ENCODE measurements at regions not wholly inside any gene's neighbourhood (a gene's known extent, or its start where the extent isn't known, plus 50 kb on each side); places are given as distances from the start of the nearest gene placed in this dataset.
"Not testable (repeated sequence)": the region's sequence is repeated elsewhere in the genome, so short reads cannot be mapped to it uniquely, and the experiment has no call there.

DNA sequence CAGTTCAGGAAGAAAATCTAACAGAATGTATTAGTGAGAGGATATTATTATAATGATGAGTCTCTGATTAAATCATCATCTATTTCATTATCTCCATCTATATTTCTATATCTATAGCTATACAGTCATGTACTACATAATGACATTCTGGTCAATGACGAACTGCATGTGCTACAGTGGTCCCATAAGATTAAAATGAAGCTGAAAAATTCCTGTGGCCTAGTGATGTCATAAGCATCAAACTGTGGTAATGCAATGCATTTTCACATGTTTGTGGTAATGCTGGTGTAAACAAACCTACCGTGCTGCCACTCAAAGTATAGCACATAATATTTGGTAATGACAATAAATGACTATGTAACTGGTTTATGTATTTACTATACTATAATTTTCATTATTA, 1127.9 kb upstream of the CHAC2 start:
- DNase-seq, result no peak

DNA sequence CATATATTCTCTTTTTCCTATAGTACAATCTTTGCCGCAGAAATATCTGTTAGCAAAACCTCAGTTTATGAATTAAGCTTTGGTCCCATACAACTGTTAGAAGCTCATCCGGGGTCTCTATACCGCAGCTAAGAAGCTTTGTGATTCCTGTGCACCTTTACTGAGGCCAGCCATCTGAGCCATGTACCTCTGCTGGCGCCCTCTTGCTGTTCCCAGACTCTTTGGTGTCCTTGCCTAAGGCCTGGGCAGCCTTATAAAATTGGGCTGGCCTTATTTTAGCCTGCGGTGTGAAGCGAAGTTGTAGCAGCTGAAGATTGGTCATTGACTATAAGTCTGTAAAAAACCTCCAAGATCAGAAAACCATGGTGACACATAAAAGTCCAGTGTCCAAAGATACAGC, 1135.1 kb upstream of the CHAC2 start:
- DNase-seq, result no peak

DNA sequence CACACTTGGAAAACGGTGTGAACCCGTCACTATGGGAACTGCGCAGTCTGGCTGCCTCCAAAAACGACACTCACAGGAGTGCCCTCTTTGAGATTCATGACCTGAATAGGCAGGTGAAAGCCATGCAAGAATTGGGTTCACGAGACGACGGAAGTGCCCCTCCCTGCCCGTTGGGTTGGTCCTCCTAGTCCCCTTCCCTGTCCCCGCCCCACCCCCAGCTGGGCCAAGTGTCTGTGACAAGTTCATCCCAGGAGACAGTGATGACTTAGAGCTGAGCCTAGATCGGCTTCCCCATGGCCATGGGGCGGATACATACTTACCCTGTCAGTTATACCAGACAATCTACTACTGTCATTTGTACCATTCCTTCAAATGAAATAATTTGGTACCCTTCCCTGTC, 1137.7 kb upstream of the CHAC2 start:
- DNase-seq, result no peak

DNA sequence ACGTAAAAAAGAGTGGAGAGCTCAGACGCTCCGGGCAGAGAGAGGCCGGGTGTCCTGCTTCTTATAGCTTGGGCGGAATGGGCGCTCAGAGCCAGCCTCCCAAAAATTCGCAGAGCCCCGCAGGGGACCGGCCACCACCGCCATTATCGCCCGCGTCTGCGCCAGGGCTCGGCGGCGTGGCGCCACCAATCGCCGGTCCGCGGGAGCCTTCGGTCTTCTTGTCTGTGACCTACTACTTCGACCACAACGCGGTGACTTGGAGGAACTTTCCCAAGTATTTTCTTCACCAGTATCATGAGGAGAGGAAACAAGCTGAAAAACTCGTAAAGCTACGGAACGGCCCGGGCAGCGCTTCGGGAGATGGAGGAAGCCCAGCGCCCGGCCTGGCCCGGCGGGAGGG, 1138.1 kb upstream of the CHAC2 start:
- DNase-seq, result no peak

DNA sequence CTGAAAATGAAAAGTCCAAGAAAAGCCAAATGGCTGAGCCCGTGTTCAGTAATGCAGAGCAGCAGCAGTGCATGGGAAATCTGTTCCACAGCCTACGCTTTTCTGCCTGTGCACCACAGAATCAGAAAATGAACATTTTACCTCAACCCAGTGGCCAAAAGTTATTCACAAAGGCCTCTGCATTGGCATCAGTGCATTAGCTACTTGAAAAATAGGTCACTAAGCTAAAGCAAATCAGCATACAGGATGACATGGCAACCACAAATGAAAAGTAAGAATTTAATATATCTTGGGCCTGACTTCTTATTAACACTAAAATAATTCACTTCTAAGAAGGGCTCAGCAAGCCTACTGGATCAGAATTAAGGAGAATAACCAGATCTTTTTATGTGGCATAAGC, 1145.3 kb upstream of the CHAC2 start:
- DNase-seq, result no peak

DNA sequence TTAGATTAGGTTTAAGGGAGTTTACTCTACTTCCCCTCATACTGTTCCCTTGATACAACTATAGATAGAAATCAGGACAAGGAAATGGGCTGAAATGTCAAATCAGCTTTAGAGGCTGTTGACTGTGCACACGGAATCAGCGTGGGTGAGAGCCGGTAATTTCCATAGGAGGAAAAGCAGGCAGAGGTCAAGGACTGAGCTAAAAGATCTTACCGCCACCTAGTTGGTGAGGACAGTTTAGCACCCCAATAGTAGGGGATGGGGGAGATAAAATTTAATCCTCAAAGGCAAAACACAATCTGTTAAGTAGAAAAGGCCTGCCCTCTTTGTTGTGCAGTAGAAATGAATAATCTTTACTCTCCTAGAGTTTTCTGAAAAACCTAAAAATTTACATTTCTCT, 1154.5 kb upstream of the CHAC2 start:
- DNase-seq, result no peak

DNA sequence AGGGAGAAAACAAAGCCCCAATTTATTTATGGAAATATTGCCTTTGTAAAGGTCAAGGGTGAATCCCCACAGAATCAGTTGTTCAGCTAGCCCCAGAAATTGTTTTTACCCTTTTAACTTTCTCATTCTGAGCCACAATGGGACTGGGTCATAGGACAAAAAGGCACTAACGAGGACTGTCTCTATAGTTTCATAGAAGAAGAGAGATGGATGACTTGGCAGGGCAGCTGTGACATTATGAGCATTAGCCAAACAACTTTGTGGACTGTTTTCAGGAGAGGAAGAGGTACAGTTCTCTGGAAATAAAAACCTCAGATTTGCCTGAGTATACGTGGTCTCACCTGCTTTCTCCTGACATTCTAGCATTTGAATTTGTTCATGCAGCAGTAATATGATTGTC, 1155.8 kb upstream of the CHAC2 start:
- no peak for DNase-seq

DNA sequence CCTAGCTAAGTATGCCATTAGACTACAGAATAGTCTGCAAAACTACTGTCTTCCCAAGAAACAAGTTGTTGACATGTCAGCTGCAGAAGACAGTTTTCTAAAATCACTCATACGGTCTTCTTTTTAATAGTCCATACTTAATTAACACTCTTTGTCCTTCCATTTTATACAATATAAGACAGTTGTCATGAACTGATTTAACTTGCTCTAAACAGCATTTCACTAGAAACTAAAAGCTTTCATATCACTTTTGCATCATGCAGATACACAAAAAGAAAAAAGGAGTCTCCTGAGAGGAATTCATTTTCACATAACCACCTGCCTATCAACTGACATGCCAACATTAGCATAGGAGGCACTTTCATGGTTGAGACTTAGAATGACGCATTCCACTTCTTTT, 1159.6 kb upstream of the CHAC2 start:
- DNase-seq, result no peak

DNA sequence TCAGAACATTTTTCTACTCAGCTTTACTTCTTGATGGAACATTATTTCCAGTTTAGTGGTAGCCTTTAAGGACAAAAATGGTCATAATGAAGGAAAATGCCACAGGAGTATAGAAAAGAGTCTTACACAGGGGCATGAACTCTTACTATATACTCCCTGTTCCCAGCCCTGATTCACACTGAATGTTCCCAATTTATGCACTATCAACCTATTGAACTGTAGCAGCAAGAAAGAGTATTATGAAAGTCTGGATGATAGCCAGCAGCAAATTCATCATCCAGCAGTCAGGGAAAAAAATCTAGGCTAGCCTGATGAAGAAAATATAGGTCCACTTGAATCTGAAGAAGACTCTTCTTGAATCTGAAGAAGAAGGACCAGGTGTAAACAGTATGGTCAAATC, 1170.3 kb upstream of the CHAC2 start:
- no peak for DNase-seq

DNA sequence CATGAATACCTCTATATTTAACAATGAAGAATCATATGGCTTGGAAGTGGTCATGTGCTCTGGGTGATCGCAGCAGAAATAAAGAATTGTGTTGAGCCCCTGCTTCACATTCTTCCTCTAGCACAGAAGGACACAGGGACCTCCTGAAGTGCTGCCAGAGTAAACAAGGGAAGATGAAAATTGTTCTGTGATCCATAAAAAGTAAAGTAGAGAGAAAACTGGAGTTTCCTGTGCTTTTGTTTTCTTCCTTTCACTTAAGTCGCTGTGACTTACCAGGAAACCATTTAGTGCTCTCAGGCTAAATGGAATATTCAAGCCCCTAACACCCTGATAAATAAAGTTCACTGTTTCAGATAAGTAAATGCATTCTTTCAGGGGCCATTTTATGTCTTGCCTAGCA, 1173.6 kb upstream of the CHAC2 start:
- no peak for DNase-seq

DNA sequence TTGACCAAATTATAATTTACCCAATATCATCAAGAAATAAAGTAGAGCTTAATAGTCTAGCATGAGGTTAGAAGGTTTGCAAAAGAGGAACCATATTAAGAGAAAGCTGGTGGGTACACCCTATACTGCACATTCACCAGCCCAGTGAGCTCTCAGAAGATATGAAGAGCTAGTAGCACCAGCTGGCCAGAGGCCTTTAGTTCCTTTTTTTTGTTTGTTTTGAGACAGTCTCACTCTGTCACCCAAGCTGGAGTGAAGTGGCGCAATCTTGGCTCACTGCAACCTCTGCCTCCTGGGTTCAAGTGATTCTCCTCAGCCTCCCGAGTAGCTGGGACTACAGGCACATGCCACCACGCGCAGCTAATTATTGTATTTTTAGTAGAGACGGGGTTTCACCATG, 1183.5 kb upstream of the CHAC2 start:
- not testable (repeated sequence) for DNase-seq

DNA sequence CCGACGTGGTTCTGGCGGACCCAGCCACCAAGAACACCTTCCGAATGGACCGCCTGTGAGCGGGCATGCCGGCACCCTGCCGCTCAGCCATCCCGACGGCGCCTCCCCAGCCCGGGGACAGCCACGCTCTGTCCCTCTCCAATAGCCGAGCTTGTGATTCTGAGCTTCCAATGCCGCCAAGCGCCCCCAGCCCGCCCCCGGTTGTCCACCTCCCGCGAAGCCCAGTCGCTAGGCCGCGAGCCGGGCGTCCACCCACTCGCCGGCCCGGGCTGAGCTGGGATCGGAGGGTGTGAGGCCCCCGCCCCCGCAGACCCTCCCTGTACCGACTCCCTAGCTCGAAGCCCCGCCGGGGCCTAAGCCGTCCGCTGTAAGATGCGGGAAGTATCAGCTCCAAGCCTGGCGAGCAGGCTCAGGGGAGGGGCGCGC, 1195.1 kb upstream of the CHAC2 start:
- DNase-seq, result no peak

DNA sequence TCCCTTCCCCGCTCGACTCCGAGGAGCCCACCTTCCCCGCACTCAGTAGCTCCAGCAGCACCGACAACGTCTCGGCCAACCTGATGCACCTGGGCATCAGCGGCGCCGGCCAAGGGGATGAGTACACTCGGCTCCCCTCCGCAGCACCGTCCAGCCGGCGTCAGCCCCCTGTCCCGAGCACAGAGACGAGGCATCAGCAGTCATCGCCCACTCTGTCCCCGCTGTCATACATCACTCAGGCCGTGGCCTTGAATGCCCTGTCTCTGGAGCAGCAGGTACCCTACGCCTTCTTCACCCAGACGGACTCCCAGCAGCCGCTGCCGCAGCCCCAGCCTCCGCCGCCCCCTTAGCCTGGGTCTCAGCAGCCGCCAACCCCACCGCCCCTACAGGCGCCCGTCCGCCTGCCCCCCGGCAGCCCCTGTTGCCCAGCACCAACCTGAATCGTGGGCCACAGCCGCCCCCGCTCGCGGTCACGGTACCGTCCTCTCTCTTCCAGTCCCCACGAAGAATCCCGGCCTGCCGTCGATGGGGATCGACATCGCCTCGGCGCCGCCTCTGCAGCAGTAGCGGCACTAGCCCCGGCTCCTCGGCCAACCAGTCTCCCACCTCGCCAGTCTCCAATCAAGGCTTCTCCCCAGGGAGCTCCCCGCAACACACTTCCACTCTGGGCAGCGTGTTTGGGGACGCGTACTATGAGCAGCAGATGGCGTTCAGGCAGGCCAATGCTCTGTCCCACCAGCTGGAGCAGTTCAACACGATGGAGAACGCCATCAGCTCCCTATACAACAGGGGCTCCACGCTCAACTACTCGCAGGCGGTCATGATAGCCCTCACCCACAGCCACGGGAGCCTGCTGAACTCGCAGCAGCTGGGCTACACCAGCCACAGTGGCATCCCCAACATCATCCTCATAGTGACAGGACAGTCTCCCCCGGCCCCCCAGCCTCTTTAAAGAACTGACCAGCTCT, 1195.9 kb upstream of the CHAC2 start:
- no peak for DNase-seq

DNA sequence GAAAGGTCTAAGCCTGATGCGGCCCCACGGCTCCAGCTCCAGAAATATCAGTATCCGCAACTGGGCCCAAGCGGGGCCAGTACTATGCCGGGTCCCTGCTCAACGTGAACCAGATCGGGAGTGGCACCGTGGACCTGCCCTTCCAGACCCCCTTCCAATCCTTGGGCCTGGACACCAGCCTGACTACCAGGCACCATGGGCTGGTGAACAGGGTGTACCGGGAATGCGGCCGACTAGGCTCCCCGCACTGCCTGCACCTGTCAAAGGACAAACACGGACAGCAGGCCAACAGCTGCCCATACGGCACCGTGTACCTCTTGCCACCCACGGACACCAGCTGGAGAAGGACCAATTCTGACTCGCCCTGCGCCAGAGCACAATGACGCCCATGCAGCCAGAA, 1196.9 kb upstream of the CHAC2 start:
- no peak for DNase-seq

DNA sequence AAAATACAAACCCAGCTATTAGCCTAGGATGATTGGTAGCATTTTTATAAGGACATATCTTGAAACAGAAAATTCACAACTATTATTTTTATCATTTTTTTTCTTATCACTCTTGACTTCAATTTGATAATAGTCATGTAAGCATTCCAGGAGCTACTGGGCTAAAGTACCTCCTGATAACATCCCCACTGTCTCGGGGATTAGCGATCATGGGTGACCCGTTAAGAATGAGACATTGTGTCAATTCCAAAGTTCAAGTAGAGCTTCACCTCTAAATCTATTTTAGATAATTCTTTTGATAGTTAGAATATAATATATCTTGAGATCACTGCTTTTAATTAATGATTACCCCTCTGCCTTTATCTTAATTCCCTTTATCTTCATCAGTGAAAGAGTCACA, 1204.5 kb upstream of the CHAC2 start:
- DNase-seq, result no peak

DNA sequence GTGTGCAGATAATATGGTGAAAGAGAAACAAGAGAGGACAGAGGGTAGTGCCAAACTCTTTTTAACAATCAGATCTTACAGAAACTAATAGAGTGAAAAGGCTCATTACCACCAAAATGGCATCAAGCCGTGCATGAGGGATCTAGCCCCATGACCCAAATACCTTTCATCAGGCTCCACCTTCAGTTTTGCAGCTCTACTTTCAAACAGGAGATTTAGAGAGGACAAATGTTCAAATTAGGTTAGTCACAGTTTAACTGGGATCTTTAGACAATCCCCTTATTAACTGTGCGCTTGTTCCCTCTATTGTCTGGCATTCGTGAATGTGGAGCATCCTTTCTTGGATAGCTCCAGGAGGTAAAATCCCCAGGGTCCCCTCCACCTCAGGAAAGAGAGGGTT, 1209.3 kb upstream of the CHAC2 start:
- DNase-seq, result no peak

DNA sequence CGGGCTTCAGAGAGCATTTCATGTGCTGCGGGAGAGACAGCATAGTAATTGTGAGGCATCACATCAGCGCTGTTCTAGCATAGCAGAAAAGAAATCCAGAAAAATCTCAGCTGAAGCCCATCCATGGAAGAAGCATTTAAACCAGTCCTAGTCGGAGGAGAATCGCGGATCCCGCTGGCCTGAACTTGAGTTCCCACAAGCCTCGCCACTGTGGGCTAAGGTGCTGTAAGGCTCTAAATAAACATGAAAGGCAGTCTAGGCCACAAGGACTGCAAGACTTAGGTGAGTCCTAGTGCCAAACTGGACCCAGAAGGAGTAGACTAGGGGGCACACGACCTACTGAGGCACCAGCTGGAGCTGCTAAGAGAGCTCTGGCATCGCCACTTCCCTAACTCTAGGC, 1225.3 kb upstream of the CHAC2 start:
- no peak for DNase-seq

DNA sequence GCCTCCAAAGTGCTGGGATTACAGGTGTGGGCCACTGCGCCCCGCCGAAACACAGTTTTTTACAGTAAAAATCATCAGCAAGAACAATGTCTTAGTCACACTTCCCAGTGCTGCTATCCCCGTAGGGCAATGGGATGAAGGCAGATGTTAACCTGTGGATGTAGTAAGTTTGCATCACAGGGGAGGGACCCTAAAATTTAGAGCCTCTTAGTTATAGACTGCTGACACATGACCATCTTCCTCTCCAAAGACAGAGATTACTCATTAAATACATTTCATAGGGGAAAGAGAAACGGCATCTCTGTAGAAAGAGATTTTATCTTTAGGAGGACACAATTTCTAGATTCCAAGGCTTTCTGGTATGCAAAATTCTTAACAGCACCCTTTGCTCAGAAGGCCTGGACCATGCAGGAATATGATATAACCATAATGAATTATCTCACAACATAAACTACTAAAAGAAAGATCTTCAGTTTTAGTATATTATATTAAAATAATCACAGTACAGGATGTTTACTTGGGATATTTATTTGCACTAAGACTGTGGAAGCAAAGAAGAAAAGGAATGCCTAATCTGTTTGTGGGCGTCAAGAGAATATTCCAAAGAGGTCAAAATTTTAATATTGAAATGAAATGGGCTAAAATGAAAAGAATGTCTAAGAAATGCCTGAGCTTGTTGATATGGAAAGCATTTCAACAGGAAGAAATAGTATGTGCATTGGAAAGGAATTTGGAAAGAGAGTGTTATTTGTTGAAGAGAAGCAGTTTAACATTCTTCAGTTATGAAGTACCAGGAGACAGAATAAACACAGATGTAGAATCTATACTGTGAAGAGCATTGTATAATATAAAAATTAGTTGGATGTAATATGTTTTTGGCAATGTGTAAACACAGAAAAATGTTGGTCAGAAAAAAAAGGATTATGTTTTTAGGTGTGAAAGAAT, 1228.3 kb upstream of the CHAC2 start:
- DNase-seq, result no peak

DNA sequence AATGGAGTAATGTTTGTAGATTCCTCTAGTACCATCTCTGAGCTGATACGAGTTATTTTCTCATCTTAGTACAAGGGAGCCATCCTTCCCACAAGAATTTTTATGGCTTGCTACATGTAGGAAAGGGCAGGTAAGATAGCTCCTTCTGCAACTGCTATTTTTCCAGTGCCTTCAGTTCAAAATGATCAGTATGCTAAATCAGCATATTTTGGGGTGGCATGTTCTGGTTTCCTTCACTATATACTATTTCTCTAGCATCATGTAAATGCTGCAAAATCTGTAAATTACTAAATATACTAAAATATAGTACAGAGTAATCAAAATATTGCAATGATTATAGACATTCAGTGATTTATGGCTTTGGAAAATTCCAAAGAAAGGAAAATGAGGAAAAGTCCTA, 1230.0 kb upstream of the CHAC2 start:
- DNase-seq, result no peak

DNA sequence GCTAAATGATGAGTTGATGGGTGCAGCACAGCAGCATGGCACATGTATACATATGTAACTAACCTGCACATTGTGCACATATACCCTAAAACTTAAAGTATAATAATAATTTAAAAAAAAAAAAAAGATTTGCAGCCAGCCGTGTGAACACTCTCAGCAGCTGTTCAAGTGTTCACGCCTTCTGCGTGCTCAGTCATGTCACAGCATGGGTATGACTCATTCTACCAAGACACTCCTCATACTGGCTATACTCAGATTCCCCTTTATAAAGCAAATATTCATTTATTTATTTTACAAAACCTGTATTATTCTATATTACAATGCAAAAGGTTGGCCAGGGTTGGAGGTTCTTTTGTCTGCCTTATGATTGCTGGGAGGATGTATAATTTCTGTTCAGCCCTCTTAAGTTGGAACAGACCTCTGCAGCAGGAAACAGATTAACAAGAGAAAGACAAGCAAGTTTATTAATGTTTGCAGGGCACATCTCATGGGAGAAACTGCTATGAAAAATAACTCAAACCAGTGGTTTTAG, 1230.6 kb upstream of the CHAC2 start:
- DNase-seq, result no peak

DNA sequence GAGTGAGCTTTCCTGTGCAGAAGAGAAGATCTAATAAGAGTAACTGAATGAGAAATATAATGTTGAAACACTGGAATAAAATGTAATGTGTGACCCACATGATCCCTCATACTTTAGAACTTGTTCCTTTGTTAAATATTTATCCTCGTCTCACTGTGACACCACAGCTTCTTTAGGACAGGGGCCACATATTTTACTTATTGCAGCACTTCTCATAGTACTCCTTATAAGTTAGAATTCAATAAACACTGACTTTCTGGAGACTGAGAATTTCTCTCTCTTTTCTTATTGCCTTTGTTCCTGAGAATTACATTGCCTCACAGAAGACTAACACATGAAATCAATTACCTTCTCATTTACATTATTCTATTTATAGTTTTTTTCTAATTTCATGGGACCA, 1234.6 kb upstream of the CHAC2 start:
- no peak for DNase-seq

DNA sequence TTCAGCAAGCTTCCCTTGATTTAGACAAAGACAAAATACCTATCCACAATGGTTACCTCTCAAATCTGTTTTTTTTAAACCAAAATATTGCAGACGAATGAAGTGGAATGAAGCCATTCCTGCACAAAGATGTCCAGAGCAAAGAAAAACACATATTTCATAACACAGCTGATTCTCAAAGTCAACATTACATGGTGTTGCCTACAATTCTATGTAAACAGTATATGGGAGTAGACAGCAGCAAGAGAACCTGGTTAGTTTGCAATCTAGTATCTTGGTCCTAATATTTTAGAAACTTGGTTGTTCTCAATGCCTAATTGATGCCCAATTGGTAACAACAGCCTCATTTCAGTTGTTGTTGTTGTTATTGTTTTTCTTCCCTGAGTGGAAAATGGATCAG, 1240.9 kb upstream of the CHAC2 start:
- no peak for DNase-seq

DNA sequence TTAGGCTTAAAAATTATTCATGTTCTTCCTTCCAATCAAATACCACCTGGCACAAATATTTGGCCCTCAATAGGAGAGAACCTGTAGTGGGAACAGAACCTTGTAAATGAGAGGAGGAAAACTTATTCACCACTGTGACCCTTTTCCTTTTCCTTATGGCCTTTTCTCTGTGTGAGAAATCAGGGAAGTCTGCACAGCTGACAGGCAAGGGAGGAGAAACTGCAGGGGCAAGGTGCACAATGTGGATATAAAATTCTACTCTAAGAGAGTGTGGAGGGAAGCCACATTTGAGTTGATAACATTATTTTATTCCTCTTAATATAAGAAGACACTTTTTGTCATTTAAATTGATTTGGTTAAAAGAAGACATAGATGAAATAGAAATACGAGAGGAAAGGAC, 1247.0 kb upstream of the CHAC2 start:
- DNase-seq, result no peak

DNA sequence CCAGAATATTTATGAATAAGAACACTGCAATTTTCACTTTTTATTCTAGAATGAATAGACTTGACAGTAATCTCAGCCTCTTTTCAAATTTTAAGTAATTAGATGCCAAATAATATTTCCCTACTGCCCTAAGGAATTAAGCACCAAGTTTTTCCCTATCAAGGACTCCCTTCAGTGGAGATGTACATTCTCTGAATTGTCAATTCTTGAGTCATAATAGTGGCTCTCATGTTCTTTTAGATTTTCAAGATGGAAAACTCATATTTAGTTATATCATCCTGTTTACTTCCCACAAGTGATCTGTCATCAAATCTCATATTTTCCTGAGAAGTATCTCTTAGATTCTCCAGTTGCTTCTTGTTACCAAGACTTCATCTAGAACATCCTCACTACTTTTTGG, 1248.9 kb upstream of the CHAC2 start:
- DNase-seq, result no peak

All from NK-92 treated with Interleukin-12 subunit alpha and Interleukin-12 subunit beta, amount 100 ng/mL, for 24 hours (cell line).